PC-9 (cell line): ENCODE measurements at regions not wholly inside any gene's neighbourhood (a gene's known extent, or its start where the extent isn't known, plus 50 kb on each side); places are given as distances from the start of the nearest gene placed in this dataset.

ENCODE experiments used
- BruUV-seq: library from RNA; stranded (reverse); fragments of 400-500 nt; replicated peaks from 2 replicates; lab custom pipeline; 2021; lab: Mats Ljungman, UMichigan
- CTCF ChIA-PET: fragments of 300-600 bp; sonication (Branson Sonifier 250); formaldehyde crosslinking; loops from one replicate; lab custom pipeline; 2022; ENCODE audit warnings: antibody characterized with exemption; lab: Charles Lee
- POLR2A ChIA-PET: fragments of 300-600 bp; sonication (Branson Sonifier 250); formaldehyde crosslinking; loops from one replicate; lab custom pipeline; 2022; ENCODE audit warnings: antibody characterized with exemption; ENCODE audit not compliant: unreplicated experiment; lab: Charles Lee
- DNase-seq, 2 experiments: peaks; one replicate each; pipeline versions ENCODE4 v3.0.0 to v3.0.0-alpha.2; 2015 to 2022; ENCODE audit warnings: mixed read lengths in 1 of 2
- H2AFZ ChIP-seq: fragments of 200-600 bp; sonication (generic); 2 replicates; pipeline ENCODE4 v1.8.1; 2017; ENCODE audit warnings: antibody characterized with exemption
- H3F3A ChIP-seq: fragments of 200-600 bp; sonication (generic); 2 replicates; pipeline ENCODE4 v1.8.1; 2017; ENCODE audit warnings: antibody characterized with exemption, mild to moderate bottlenecking, low read depth; ENCODE audit not compliant: insufficient read depth
- H3K27ac ChIP-seq: fragments of 200-600 bp; sonication (generic); 2 replicates; pipeline ENCODE4 v1.6.1; 2016; ENCODE audit warnings: mixed run types
- H3K27me3 ChIP-seq: fragments of 200-600 bp; sonication (generic); 2 replicates; pipeline ENCODE4 v1.6.1; 2016; ENCODE audit warnings: low read depth, mixed run types; ENCODE audit not compliant: insufficient read depth
- H3K36me3 ChIP-seq: fragments of 200-600 bp; sonication (generic); 2 replicates; pipeline ENCODE4 v1.6.1; 2016; ENCODE audit warnings: low read depth, mixed run types
- H3K4me1 ChIP-seq: fragments of 200-600 bp; sonication (generic); replicated peaks from 2 replicates; pipeline ENCODE4 v1.6.1; 2016; ENCODE audit warnings: mixed run types; ENCODE audit not compliant: insufficient read depth
- H3K4me2 ChIP-seq: fragments of 200-600 bp; sonication (generic); 2 replicates; pipeline ENCODE4 v1.6.1; 2017; ENCODE audit warnings: mixed run types
- H3K4me3 ChIP-seq: fragments of 200-600 bp; sonication (generic); 2 replicates; pipeline ENCODE4 v1.6.1; 2016; ENCODE audit warnings: mixed run types
- H3K79me2 ChIP-seq: fragments of 200-600 bp; sonication (generic); 2 replicates; pipeline ENCODE4 v1.6.1; 2017; ENCODE audit warnings: low read depth, mixed run types
- H3K9me2 ChIP-seq: fragments of 200-600 bp; sonication (generic); 2 replicates; pipeline ENCODE4 v1.8.1; 2017; ENCODE audit warnings: mild to moderate bottlenecking; ENCODE audit not compliant: insufficient read depth
- H3K9me3 ChIP-seq: fragments of 200-600 bp; sonication (generic); 2 replicates; pipeline ENCODE4 v1.8.1; 2016; ENCODE audit warnings: low read depth; ENCODE audit not compliant: insufficient read depth
- H4K20me1 ChIP-seq: fragments of 200-600 bp; sonication (generic); 2 replicates; pipeline ENCODE4 v1.8.1; 2017; ENCODE audit not compliant: insufficient read depth
- CTCF ChIP-seq: fragments of 200-600 bp; sonication (generic); conservative IDR thresholded peaks from 2 replicates; pipeline ENCODE4 v1.6.1; 2017; ENCODE audit warnings: mixed run types, antibody characterized with exemption, mild to moderate bottlenecking, moderate library complexity
- EZH2 ChIP-seq: fragments of 200-600 bp; sonication (generic); IDR thresholded peaks from 2 replicates; pipeline ENCODE4 v1.8.0; 2017; ENCODE audit warnings: antibody characterized with exemption, low read depth
- intact Hi-C: fragments of 100-400 bp; cut with micrococcal nuclease; formaldehyde crosslinking; loops from one replicate; pipeline ENCODE4 v1.10.0; 2022; ENCODE audit not compliant: unreplicated experiment

- peaks cover 43% of the 10 kb centered on the region for H3K27me3 ChIP-seq
- intact Hi-C loops, result no loop called here
- no peaks in the 10 kb centered on the region for H3K9me2 ChIP-seq
- H3K4me2 ChIP-seq, result no peak overlapping the region
- H3K4me1 ChIP-seq, result no peaks in the 10 kb centered on the region
- no peak overlapping the region for H3K27ac ChIP-seq
- H3K4me3 ChIP-seq, result no peak overlapping the region
- no peaks in the 10 kb centered on the region for H3K36me3 ChIP-seq
- TF ChIP-seq EZH2 (no peak), CTCF (no peak)
- CTCF ChIA-PET, result no interaction called here
- no peaks in the 10 kb centered on the region for H3K9me3 ChIP-seq
- no TSS peak for BruUV-seq
- H2AFZ ChIP-seq, result no peak overlapping the region
- no peaks in the 10 kb centered on the region for H3K79me2 ChIP-seq
- no peak for DNase-seq
- H4K20me1 ChIP-seq, result no peaks in the 10 kb centered on the region
- no peaks in the 10 kb centered on the region for H3F3A ChIP-seq
- POLR2A ChIA-PET, result no interaction called here
Measured at GRCh38 chr13:18949970-18950369, 231.7 kb downstream of the TUBA3C start.

GRCh38 chr13:18949489-18949761, 232.2 kb downstream of the TUBA3C start:
- DNase-seq, result no peak
- POLR2A ChIA-PET, result no interaction called here
- no peaks in the 10 kb centered on the region for H4K20me1 ChIP-seq
- H3K4me2 ChIP-seq, result no peak overlapping the region
- H3F3A ChIP-seq, result no peaks in the 10 kb centered on the region
- intact Hi-C loops, result no loop called here
- no peak overlapping the region for H3K4me3 ChIP-seq
- H3K27me3 ChIP-seq, result peaks cover 48% of the 10 kb centered on the region
- CTCF ChIA-PET, result no interaction called here
- H3K9me3 ChIP-seq, result no peaks in the 10 kb centered on the region
- no TSS peak for BruUV-seq
- no peaks in the 10 kb centered on the region for H3K9me2 ChIP-seq
- H3K27ac ChIP-seq, result no peak overlapping the region
- no peak overlapping the region for H2AFZ ChIP-seq
- H3K79me2 ChIP-seq, result no peaks in the 10 kb centered on the region
- TF ChIP-seq CTCF (no peak), EZH2 (no peak)
- no peaks in the 10 kb centered on the region for H3K4me1 ChIP-seq
- H3K36me3 ChIP-seq, result no peaks in the 10 kb centered on the region

- Histone ChIP-seq H3K4me3 (no peak overlapping the region), H2AFZ (no peak overlapping the region), H3F3A (no peaks in the 10 kb centered on the region), H3K79me2 (no peaks in the 10 kb centered on the region), H3K36me3 (no peaks in the 10 kb centered on the region), H3K9me3 (no peaks in the 10 kb centered on the region), H3K9me2 (no peaks in the 10 kb centered on the region), H3K27me3 (peaks cover 53% of the 10 kb centered on the region), H4K20me1 (no peaks in the 10 kb centered on the region), H3K27ac (no peak overlapping the region), H3K4me1 (no peaks in the 10 kb centered on the region), H3K4me2 (no peak overlapping the region)
- no peak for TF ChIP-seq CTCF
- TF ChIP-seq EZH2, result no peak
- BruUV-seq, result no TSS peak
- POLR2A ChIA-PET, result no interaction called here
- DNase-seq, result no peak
- intact Hi-C loops, result no loop called here
- CTCF ChIA-PET, result no interaction called here
Measured at GRCh38 chr13:18948664-18949488, 232.7 kb downstream of the TUBA3C start.
